HUDEP-2 (cell line): ENCODE measurements at regions not wholly inside any gene's neighbourhood (a gene's known extent, or its start where the extent isn't known, plus 50 kb on each side); places are given as distances from the start of the nearest gene placed in this dataset.
"Not testable (repeated sequence)": the region's sequence is repeated elsewhere in the genome, so short reads cannot be mapped to it uniquely, and the experiment has no call there.

Experiments
- DNase-seq, 76 experiments: peaks; one replicate each; lab custom pipeline; 2025; ENCODE audit not compliant: unreplicated experiment in 76 of 76; lab: John Stamatoyannopoulos, UW

- DNase-seq = no peak
Observed at GRCh38 chr7:114183311-114184088, 231.1 kb upstream of the FOXP2 start.

- DNase-seq = no peak
Observed at GRCh38 chr7:114182837-114183236, 231.8 kb upstream of the FOXP2 start.

- DNase-seq = no peak
Observed at GRCh38 chr7:114181280-114181679, 233.3 kb upstream of the FOXP2 start.

GRCh38 chr7:114180556-114181266 is 233.9 kb upstream of the FOXP2 start:
- DNase-seq = no peak

- no peak for DNase-seq
Observed at GRCh38 chr7:114175125-114175524, 239.5 kb upstream of the FOXP2 start.

GRCh38 chr7:114173170-114173890 is 241.3 kb upstream of the FOXP2 start:
- DNase-seq = no peak

- DNase-seq = not testable (repeated sequence)
Observed at GRCh38 chr7:114169389-114169788, 245.2 kb upstream of the FOXP2 start.

GRCh38 chr7:114160925-114161324 is 242.1 kb upstream of the PPP1R3A start:
- no peak for DNase-seq

- DNase-seq = no peak
Observed at GRCh38 chr7:114158854-114159253, 240.0 kb upstream of the PPP1R3A start.

GRCh38 chr7:114158275-114158674 is 239.5 kb upstream of the PPP1R3A start:
- DNase-seq = no peak

GRCh38 chr7:114156178-114156577 is 237.4 kb upstream of the PPP1R3A start:
- no peak for DNase-seq

- DNase-seq = no peak
Observed at GRCh38 chr7:114155116-114156110, 236.6 kb upstream of the PPP1R3A start.

GRCh38 chr7:114153700-114154099 is 234.9 kb upstream of the PPP1R3A start:
- DNase-seq = no peak

- no peak for DNase-seq
Observed at GRCh38 chr7:114152314-114152938, 233.6 kb upstream of the PPP1R3A start.

GRCh38 chr7:114151777-114152176 is 233.0 kb upstream of the PPP1R3A start:
- DNase-seq = no peak

GRCh38 chr7:114150689-114151088 is 231.9 kb upstream of the PPP1R3A start:
- DNase-seq = no peak

GRCh38 chr7:114148779-114149178 is 230.0 kb upstream of the PPP1R3A start:
- DNase-seq = no peak

GRCh38 chr7:114141415-114141814 is 222.6 kb upstream of the PPP1R3A start:
- DNase-seq = no peak

GRCh38 chr7:114140561-114140960 is 221.8 kb upstream of the PPP1R3A start:
- DNase-seq = no peak

- not testable (repeated sequence) for DNase-seq
Observed at GRCh38 chr7:114139690-114140089, 220.9 kb upstream of the PPP1R3A start.
